GM12874 (cell line): ENCODE measurements at regions not wholly inside any gene's neighbourhood (a gene's known extent, or its start where the extent isn't known, plus 50 kb on each side); places are given as distances from the start of the nearest gene placed in this dataset.

Source experiments
- CTCF ChIP-seq: IDR thresholded peaks from 2 replicates; pipeline ENCODE4 v1.5.1; 2011; ENCODE audit warnings: low read depth, mild to moderate bottlenecking, control low read depth, low read length, moderate library complexity; ENCODE audit not compliant: insufficient read depth

GRCh38 chr16:49165025-49165424 is 116.6 kb downstream of the CBLN1 start:
- TF ChIP-seq CTCF, result no peak

GRCh38 chr16:49161191-49161590 is 120.4 kb downstream of the CBLN1 start:
- no peak for TF ChIP-seq CTCF

- TF ChIP-seq CTCF, result no peak
Observed at GRCh38 chr16:49158029-49158642, 123.5 kb downstream of the CBLN1 start.

- TF ChIP-seq CTCF, result no peak
Observed at GRCh38 chr16:49150341-49150740, 131.3 kb downstream of the CBLN1 start.

- no peak for TF ChIP-seq CTCF
Observed at GRCh38 chr16:49148410-49148809, 133.2 kb downstream of the CBLN1 start.

- TF ChIP-seq CTCF, result no peak
Observed at GRCh38 chr16:49140618-49141017, 141.0 kb downstream of the CBLN1 start.

GRCh38 chr16:49130397-49130796 is 151.2 kb downstream of the CBLN1 start:
- TF ChIP-seq CTCF, result no peak

GRCh38 chr16:49129935-49130334 is 151.7 kb downstream of the CBLN1 start:
- TF ChIP-seq CTCF, result no peak
